ENCODE measurements at regions not wholly inside any gene's neighbourhood (a gene's known extent, or its start where the extent isn't known, plus 50 kb on each side); places are given as distances from the start of the nearest gene placed in this dataset.

- TF ChIP-seq RBBP5 (conservative IDR thresholded peaks at IDR 0.05) (no peak), SIN3A (IDR thresholded peaks at IDR 0.05; ENCODE audit: low read depth, low read length) (no peak), MTA3 (IDR thresholded peaks at IDR 0.05; ENCODE audit: borderline replicate concordance, low read length) (no peak), EZH2 (IDR thresholded peaks at IDR 0.05; ENCODE audit: borderline replicate concordance, control insufficient read depth, low read depth, low read length) (no peak), CEBPB (IDR thresholded peaks at IDR 0.05; ENCODE audit: borderline replicate concordance in 1 of 2, low read depth in 2 of 2, low read length in 2 of 2) (no peak), MAX (IDR thresholded peaks at IDR 0.05; ENCODE audit: low read depth, low read length) (no peak), POLR2A (IDR thresholded peaks at IDR 0.05; ENCODE audit: low read depth, low read length) (no peak), MYC (IDR thresholded peaks at IDR 0.05; ENCODE audit: insufficient read depth, insufficient read length, insufficient replicate concordance, low read length, severe bottlenecking) (no peak), ZBTB11 (CRISPR knock-in tag; IDR thresholded peaks at IDR 0.05) (no peak)
- TF ChIP-seq, protein P1, sequence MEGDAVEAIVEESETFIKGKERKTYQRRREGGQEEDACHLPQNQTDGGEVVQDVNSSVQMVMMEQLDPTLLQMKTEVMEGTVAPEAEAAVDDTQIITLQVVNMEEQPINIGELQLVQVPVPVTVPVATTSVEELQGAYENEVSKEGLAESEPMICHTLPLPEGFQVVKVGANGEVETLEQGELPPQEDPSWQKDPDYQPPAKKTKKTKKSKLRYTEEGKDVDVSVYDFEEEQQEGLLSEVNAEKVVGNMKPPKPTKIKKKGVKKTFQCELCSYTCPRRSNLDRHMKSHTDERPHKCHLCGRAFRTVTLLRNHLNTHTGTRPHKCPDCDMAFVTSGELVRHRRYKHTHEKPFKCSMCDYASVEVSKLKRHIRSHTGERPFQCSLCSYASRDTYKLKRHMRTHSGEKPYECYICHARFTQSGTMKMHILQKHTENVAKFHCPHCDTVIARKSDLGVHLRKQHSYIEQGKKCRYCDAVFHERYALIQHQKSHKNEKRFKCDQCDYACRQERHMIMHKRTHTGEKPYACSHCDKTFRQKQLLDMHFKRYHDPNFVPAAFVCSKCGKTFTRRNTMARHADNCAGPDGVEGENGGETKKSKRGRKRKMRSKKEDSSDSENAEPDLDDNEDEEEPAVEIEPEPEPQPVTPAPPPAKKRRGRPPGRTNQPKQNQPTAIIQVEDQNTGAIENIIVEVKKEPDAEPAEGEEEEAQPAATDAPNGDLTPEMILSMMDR (IDR thresholded peaks at IDR 0.05 in 2 of 3, conservative IDR thresholded peaks at IDR 0.05 in 1 of 3; ENCODE audit: control insufficient read depth in 2 of 3, extremely low read depth in 1 of 3, insufficient read depth in 1 of 3, low read depth in 3 of 3, low read length in 3 of 3), result no peak
These were observed 128.6 kb downstream of the DCLK3 start for GRCh38 chr3:36635731-36636130.

Measured in GM12878 (cell line).